BLaER1 (cell line): ENCODE measurements at regions not wholly inside any gene's neighbourhood (a gene's known extent, or its start where the extent isn't known, plus 50 kb on each side); places are given as distances from the start of the nearest gene placed in this dataset.

Experiments
- H3K27ac ChIP-seq: shearing (Covaris generic); formaldehyde crosslinking; 2 replicates; pipeline ENCODE4 v1.8.1; 2022
- H3K27me3 ChIP-seq: shearing (Covaris generic); formaldehyde crosslinking; 2 replicates; pipeline ENCODE4 v1.8.1; 2022
- H3K36me3 ChIP-seq: shearing (Covaris generic); formaldehyde crosslinking; 2 replicates; pipeline ENCODE4 v1.8.1; 2022
- H3K4me1 ChIP-seq: shearing (Covaris generic); formaldehyde crosslinking; 2 replicates; pipeline ENCODE4 v1.8.1; 2022
- H3K4me2 ChIP-seq: shearing (Covaris generic); formaldehyde crosslinking; 2 replicates; pipeline ENCODE4 v1.8.1; 2022
- H3K4me3 ChIP-seq: shearing (Covaris generic); formaldehyde crosslinking; 2 replicates; pipeline ENCODE4 v1.8.1; 2022
- H3K9ac ChIP-seq: shearing (Covaris generic); formaldehyde crosslinking; 2 replicates; pipeline ENCODE4 v1.8.1; 2022
- H3K9me3 ChIP-seq: shearing (Covaris generic); formaldehyde crosslinking; 2 replicates; pipeline ENCODE4 v1.8.1; 2022
- H4K20me1 ChIP-seq: shearing (Covaris generic); formaldehyde crosslinking; 2 replicates; pipeline ENCODE4 v1.8.1; 2022
- Cebpa-rat ChIP-seq: shearing (Covaris generic); IDR thresholded peaks from 2 replicates; pipeline ENCODE4 v1.8.1; 2022

DNA sequence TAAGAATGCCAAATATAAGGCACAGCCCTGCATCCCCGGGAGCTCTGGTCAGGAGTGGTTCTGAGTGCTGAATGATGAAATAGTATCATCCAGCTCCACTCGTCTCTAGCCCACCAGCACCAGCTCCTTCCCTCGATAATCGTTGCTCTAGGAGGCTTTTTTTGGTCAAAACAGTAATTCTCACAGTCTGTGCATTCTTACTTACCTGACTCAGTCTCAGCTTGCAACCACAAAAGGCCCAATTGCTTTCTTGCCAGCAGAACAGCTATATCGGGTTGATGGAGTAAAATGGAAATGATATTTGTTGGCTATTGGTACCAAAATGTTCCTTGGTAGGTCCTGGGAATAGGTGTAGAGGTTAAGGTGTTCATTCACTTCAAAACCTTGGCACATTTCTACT lies 94.8 kb downstream of the BMP4 start:
- no peak overlapping the region for H3K27ac ChIP-seq
- H3K36me3 ChIP-seq: no peaks in the 10 kb centered on the region
- H3K9me3 ChIP-seq: no peaks in the 10 kb centered on the region
- H3K9ac ChIP-seq: no peak overlapping the region
- H3K27me3 ChIP-seq: no peaks in the 10 kb centered on the region
- H3K4me1 ChIP-seq: no peaks in the 10 kb centered on the region
- no peaks in the 10 kb centered on the region for H4K20me1 ChIP-seq
- no peak overlapping the region for H3K4me3 ChIP-seq
- no peak for TF ChIP-seq Cebpa-rat
- no peak overlapping the region for H3K4me2 ChIP-seq

DNA sequence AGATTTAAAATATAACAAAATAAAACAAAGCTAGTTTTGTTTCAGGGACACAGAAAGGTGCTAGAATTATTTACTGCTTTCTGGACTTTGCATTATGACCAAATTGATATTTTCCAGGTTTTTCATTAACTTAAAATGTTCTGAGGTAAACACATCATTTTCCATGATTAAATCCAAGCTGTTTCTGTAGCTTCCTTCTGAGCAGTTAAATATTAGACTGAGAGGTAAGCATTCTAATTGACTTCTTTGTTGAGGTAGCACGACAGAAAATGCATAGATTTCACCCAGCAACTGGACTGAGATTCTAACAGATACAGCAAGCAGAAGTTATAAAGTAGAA lies 98.3 kb downstream of the BMP4 start:
- no peak overlapping the region for H3K27ac ChIP-seq
- no peak overlapping the region for H3K4me3 ChIP-seq
- H4K20me1 ChIP-seq: no peaks in the 10 kb centered on the region
- H3K27me3 ChIP-seq: no peaks in the 10 kb centered on the region
- no peaks in the 10 kb centered on the region for H3K4me1 ChIP-seq
- no peaks in the 10 kb centered on the region for H3K9me3 ChIP-seq
- no peak overlapping the region for H3K4me2 ChIP-seq
- H3K9ac ChIP-seq: no peak overlapping the region
- TF ChIP-seq Cebpa-rat: no peak
- no peaks in the 10 kb centered on the region for H3K36me3 ChIP-seq

DNA sequence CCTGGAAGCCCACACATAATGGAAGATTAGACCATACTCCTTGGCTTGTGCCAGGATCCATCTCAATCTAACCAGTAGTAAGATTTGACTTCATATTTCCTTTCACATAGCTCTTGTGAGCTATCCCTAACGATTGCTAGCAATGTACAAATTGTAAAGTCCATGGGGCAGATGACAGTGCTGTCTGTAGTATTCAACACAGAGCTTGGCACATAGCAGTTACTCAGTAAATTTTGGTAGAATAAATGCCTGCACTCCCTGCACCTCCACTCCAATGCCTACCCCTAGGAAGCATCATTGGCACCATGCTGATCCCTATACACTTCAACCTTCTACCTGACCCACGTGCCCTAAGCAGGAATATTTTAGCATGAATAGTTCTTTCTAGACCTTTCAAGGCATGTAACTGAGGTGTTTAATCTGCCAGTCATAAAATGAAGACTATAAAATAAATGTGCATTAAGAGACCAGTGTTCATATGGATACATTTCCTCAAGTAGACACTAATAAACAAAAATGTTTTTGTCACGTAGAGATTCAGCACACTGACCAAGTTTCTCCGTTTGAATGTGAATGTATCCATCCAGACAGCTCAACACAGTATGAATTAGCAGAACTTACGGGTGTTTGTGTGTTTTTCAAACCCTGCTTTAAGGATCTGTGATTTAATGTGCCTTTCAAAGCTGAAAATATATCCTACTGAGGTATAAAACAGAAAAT lies 98.8 kb downstream of the BMP4 start:
- Histone ChIP-seq H3K9ac (no peak overlapping the region), H3K4me2 (no peak overlapping the region), H4K20me1 (no peaks in the 10 kb centered on the region), H3K4me1 (no peaks in the 10 kb centered on the region), H3K27ac (no peak overlapping the region), H3K36me3 (no peaks in the 10 kb centered on the region), H3K4me3 (no peak overlapping the region), H3K9me3 (no peaks in the 10 kb centered on the region), H3K27me3 (no peaks in the 10 kb centered on the region)
- TF ChIP-seq Cebpa-rat: no peak

DNA sequence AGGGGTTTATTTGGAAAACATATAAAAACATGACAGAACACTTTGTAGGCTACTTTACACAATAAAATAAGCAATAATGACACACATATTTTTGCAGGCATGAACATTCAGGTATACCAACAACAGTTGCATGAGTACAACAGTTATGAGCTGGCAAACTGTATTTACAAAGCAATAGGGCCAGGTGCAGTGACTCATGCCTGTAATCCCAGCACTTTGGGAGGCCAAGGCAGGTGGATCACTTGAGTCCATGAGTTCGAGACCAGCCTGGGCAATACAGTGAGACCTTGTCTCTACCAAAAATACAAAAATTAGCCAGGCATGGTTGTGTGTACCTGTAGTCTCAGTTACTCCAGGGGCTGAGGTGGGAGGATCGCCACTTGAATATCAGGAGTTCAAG lies 101.1 kb downstream of the BMP4 start:
- no peaks in the 10 kb centered on the region for H3K36me3 ChIP-seq
- H3K4me1 ChIP-seq: no peaks in the 10 kb centered on the region
- no peak overlapping the region for H3K27ac ChIP-seq
- H4K20me1 ChIP-seq: no peaks in the 10 kb centered on the region
- no peak overlapping the region for H3K9ac ChIP-seq
- no peaks in the 10 kb centered on the region for H3K9me3 ChIP-seq
- H3K4me3 ChIP-seq: no peak overlapping the region
- H3K27me3 ChIP-seq: no peaks in the 10 kb centered on the region
- no peak for TF ChIP-seq Cebpa-rat
- H3K4me2 ChIP-seq: no peak overlapping the region

- H3K4me2 ChIP-seq: no peak overlapping the region
- H3K9me3 ChIP-seq: no peaks in the 10 kb centered on the region
- no peak overlapping the region for H3K4me3 ChIP-seq
- no peak overlapping the region for H3K27ac ChIP-seq
- no peaks in the 10 kb centered on the region for H3K4me1 ChIP-seq
- H3K36me3 ChIP-seq: no peaks in the 10 kb centered on the region
- H4K20me1 ChIP-seq: no peaks in the 10 kb centered on the region
- no peak for TF ChIP-seq Cebpa-rat
- H3K27me3 ChIP-seq: no peaks in the 10 kb centered on the region
- H3K9ac ChIP-seq: no peak overlapping the region
Measured at GRCh38 chr14:53855127-53855526, 101.5 kb downstream of the BMP4 start.

DNA sequence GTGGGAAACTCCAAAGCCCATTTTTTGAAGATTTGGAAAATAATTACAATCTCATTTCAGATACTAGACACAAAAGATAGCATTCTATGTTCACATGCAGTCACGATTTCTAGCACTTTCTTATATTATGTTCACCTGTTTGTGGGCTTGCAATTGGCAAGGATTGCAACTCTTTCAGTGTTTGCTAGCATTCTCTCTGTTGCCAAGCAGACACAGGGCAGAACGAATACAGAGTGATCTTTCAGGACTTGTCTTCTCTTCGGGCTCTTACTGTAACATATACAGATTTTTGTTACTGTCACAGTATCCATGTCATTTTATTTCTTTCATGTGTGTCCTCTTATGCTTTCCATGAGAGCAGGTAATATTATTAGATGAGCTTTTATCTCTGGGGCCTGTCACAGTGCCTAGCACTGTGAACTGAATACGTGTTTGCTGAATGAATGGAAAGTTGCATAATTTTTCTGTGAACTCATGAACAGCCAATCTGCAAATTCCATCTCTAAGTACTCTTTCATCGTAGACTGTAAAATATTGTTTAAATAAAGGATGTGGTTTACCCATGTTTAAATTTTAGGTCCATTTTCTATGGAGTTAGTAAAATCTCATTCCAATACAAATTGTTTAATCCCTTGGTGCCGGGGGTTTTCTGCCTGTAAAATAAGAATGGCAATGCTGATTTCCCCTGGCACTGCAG lies 105.1 kb downstream of the BMP4 start:
- Histone ChIP-seq H3K4me3 (no peak overlapping the region), H3K36me3 (no peaks in the 10 kb centered on the region), H3K27ac (no peak overlapping the region), H3K27me3 (no peaks in the 10 kb centered on the region), H4K20me1 (no peaks in the 10 kb centered on the region), H3K9me3 (no peaks in the 10 kb centered on the region), H3K9ac (no peak overlapping the region), H3K4me1 (no peaks in the 10 kb centered on the region), H3K4me2 (no peak overlapping the region)
- TF ChIP-seq Cebpa-rat: no peak

DNA sequence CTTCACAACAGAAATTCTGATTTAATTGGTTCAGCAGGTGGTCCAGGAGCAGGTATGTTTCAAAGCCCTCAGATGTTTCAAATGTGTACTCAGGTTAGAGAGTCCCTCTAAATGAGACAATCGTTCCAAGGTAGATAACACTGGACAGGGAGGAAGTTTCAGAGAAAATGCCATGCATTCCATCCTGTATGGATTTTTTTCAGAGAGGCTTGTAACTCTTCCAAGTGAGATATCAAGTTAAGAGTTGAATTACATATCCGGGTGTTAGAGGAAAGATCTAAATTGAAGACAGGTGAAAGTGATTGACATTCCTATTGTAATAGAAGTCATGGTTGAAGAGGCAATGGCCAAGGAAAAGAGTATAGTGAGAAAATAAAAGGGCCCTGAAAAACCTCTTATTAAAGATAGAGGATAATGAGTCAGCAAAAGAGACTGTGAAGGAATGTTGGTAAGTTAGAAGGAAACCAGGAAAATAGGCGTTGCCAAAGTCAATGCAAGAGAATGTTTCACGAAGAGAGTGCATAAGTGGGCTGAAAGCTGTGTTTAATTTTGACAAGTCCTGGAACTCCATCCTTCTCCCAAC lies 105.8 kb downstream of the BMP4 start:
- no peak for TF ChIP-seq Cebpa-rat
- Histone ChIP-seq H3K4me3 (no peak overlapping the region), H3K9ac (no peak overlapping the region), H3K4me1 (no peaks in the 10 kb centered on the region), H4K20me1 (no peaks in the 10 kb centered on the region), H3K27me3 (no peaks in the 10 kb centered on the region), H3K9me3 (no peaks in the 10 kb centered on the region), H3K27ac (no peak overlapping the region), H3K36me3 (no peaks in the 10 kb centered on the region), H3K4me2 (no peak overlapping the region)

- H3K36me3 ChIP-seq: no peaks in the 10 kb centered on the region
- H3K9me3 ChIP-seq: no peaks in the 10 kb centered on the region
- no peaks in the 10 kb centered on the region for H3K27me3 ChIP-seq
- no peaks in the 10 kb centered on the region for H3K4me1 ChIP-seq
- H3K27ac ChIP-seq: no peak overlapping the region
- no peak overlapping the region for H3K4me2 ChIP-seq
- H3K9ac ChIP-seq: no peak overlapping the region
- no peaks in the 10 kb centered on the region for H4K20me1 ChIP-seq
- TF ChIP-seq Cebpa-rat: no peak
- H3K4me3 ChIP-seq: no peak overlapping the region
Measured at GRCh38 chr14:53849549-53849948, 107.1 kb downstream of the BMP4 start.

DNA sequence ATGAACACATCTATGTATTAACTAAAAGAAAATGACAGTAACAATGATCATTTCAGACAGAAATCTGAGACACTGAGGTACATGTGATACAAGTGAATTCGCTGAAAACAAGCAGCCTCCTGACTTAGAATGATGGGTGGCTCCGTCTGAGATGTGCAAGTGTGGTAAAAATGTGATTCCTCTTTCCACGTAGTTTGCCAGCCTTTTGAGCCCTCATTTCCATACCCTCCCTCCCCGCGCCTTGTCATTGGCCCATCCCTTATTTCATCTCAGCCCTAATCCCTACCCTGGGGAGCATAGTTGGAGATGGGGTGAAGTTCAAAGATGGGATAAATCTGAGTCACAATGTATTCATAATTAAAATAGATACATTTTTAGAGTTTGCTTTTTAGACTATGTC lies 107.8 kb downstream of the BMP4 start:
- no peak for TF ChIP-seq Cebpa-rat

DNA sequence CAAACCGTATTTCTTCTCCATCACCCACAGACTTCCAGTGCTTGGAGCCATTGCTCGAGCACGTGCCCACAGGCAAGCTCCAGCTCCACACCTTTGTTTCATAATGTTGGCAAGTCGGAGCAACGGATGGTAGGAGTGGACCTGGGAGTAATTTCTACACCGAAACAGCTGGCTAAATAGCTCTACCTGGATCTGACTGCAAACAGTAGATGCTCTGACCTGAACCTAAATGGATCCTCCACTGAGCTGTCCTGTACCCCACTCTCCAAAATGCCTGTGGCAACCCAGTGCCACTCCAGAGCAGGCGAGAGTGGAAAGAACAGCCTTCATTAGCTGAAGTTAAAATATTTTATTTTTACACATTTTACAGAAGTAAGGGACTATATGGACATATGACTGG lies 108.7 kb downstream of the BMP4 start:
- no peak overlapping the region for H3K27ac ChIP-seq
- no peak for TF ChIP-seq Cebpa-rat

More for the DNA sequence above, 107.8 kb downstream of the BMP4 start:
- H3K27ac ChIP-seq: no peak overlapping the region
- no peaks in the 10 kb centered on the region for H3K27me3 ChIP-seq
- no peak overlapping the region for H3K4me2 ChIP-seq
- no peaks in the 10 kb centered on the region for H3K4me1 ChIP-seq
- no peaks in the 10 kb centered on the region for H3K36me3 ChIP-seq
- H3K9me3 ChIP-seq: no peaks in the 10 kb centered on the region
- H3K9ac ChIP-seq: no peak overlapping the region
- no peak overlapping the region for H3K4me3 ChIP-seq
- no peaks in the 10 kb centered on the region for H4K20me1 ChIP-seq

More for the DNA sequence above, 108.7 kb downstream of the BMP4 start:
- H3K4me3 ChIP-seq: no peak overlapping the region
- no peaks in the 10 kb centered on the region for H3K4me1 ChIP-seq
- no peaks in the 10 kb centered on the region for H3K36me3 ChIP-seq
- no peaks in the 10 kb centered on the region for H3K9me3 ChIP-seq
- no peak overlapping the region for H3K9ac ChIP-seq
- H3K4me2 ChIP-seq: no peak overlapping the region
- H4K20me1 ChIP-seq: no peaks in the 10 kb centered on the region
- no peaks in the 10 kb centered on the region for H3K27me3 ChIP-seq
